NCI-H1105 treated with DMSO at 0.1 percent for 48 hours (cell line): ENCODE measurements at regions not wholly inside any gene's neighbourhood (a gene's known extent, or its start where the extent isn't known, plus 50 kb on each side); places are given as distances from the start of the nearest gene placed in this dataset.
"Not testable (repeated sequence)": the region's sequence is repeated elsewhere in the genome, so short reads cannot be mapped to it uniquely, and the experiment has no call there.

Experiments used
- DNase-seq: peaks from one replicate; lab custom pipeline; 2025; lab: John Stamatoyannopoulos, UW

GRCh38 chr11:34001557-34002064 is 49.9 kb upstream of the CAPRIN1 start:
- no peak for DNase-seq

GRCh38 chr11:33999393-33999792 is 52.1 kb upstream of the CAPRIN1 start:
- no peak for DNase-seq

GRCh38 chr11:33997584-33998251 is 53.8 kb upstream of the CAPRIN1 start:
- DNase-seq = no peak

GRCh38 chr11:33996498-33997454 is 54.8 kb upstream of the CAPRIN1 start:
- DNase-seq = peak; percentile 69

- no peak for DNase-seq
These were observed 56.6 kb upstream of the CAPRIN1 start for GRCh38 chr11:33994937-33995336.

GRCh38 chr11:33991136-33991535 is 60.4 kb upstream of the CAPRIN1 start:
- not testable (repeated sequence) for DNase-seq

GRCh38 chr11:33990131-33990530 is 61.4 kb upstream of the CAPRIN1 start:
- DNase-seq = not testable (repeated sequence)

GRCh38 chr11:33989461-33989860 is 62.1 kb upstream of the CAPRIN1 start:
- DNase-seq = no peak

- DNase-seq = peak; percentile 6
These were observed 62.8 kb upstream of the CAPRIN1 start for GRCh38 chr11:33988586-33989370.

- DNase-seq = peak; percentile 82
These were observed 63.5 kb upstream of the CAPRIN1 start for GRCh38 chr11:33987975-33988580.

GRCh38 chr11:33987545-33987944 is 64.0 kb upstream of the CAPRIN1 start:
- no peak for DNase-seq

GRCh38 chr11:33986597-33987501 is 64.7 kb upstream of the CAPRIN1 start:
- not testable (repeated sequence) for DNase-seq

GRCh38 chr11:33984682-33985389 is 66.7 kb upstream of the CAPRIN1 start:
- no peak for DNase-seq

- no peak for DNase-seq
These were observed 68.9 kb upstream of the CAPRIN1 start for GRCh38 chr11:33982661-33983060.

GRCh38 chr11:33980897-33981296 is 70.6 kb upstream of the CAPRIN1 start:
- peak; percentile 70 for DNase-seq

GRCh38 chr11:33978376-33978775 is 73.2 kb upstream of the CAPRIN1 start:
- no peak for DNase-seq

GRCh38 chr11:33977676-33978075 is 73.9 kb upstream of the CAPRIN1 start:
- DNase-seq = no peak

- no peak for DNase-seq
These were observed 74.9 kb upstream of the CAPRIN1 start for GRCh38 chr11:33976495-33977199.

- no peak for DNase-seq
These were observed 76.7 kb upstream of the CAPRIN1 start for GRCh38 chr11:33974804-33975203.
